HCT116 (cell line): ENCODE measurements at regions not wholly inside any gene's neighbourhood (a gene's known extent, or its start where the extent isn't known, plus 50 kb on each side); places are given as distances from the start of the nearest gene placed in this dataset.

ENCODE experiments used
- ATAC-seq: fragments of 200-7000 bp; cut with Tn5 transposase; 2 replicates; pipeline ENCODE4 v1.9.1; 2020; ENCODE audit warnings: mild to moderate bottlenecking, moderate library complexity
- BruUV-seq: library from RNA; stranded (reverse); fragments of 400-500 nt; replicated peaks from 2 replicates; lab custom pipeline; 2021; lab: Mats Ljungman, UMichigan
- CTCF ChIA-PET: fragments of 300-600 bp; sonication (Branson Sonifier 250); formaldehyde crosslinking; loops from one replicate; lab custom pipeline; 2021; ENCODE audit warnings: antibody characterized with exemption; lab: Charles Lee
- POLR2A ChIA-PET: fragments of 300-600, 350-600 bp; sonication (Branson Sonifier 250); formaldehyde crosslinking; loops from one replicate; lab custom pipeline; 2021; ENCODE audit warnings: antibody characterized with exemption; lab: Charles Lee
- RAD21 ChIA-PET, 2 experiments: fragments of 300-600 bp; sonication (Branson Sonifier 250); formaldehyde crosslinking; loops; one replicate each; lab custom pipeline; 2023; ENCODE audit warnings: low total read pairs in 2 of 2; ENCODE audit not compliant: uncharacterized antibody in 2 of 2, unreplicated experiment in 2 of 2, low non-redundant PET in 1 of 2; lab: Charles Lee
- DNase-seq: peaks from one replicate; pipeline ENCODE4 v3.0.0-alpha.2; 2010; ENCODE audit warnings: low read depth, low spot score
- H2AFZ ChIP-seq: fragments of 200-600 bp; shearing (Covaris generic), sonication (generic); 2 replicates; pipeline ENCODE4 v1.6.1; 2017; ENCODE audit warnings: low read depth, mixed run types, mixed read lengths, antibody characterized with exemption, low read length; ENCODE audit not compliant: poor library complexity, severe bottlenecking
- H3K27ac ChIP-seq: 2 replicates; pipeline ENCODE4 v1.5.1; 2012; ENCODE audit warnings: low read depth, low read length
- H3K27me3 ChIP-seq: fragments of 200-600 bp; sonication (generic); 2 replicates; pipeline ENCODE4 v1.6.1; 2016; ENCODE audit warnings: mixed run types, low read length, mixed read lengths; ENCODE audit not compliant: insufficient read depth
- H3K36me3 ChIP-seq, 2 experiments: fragments of 200-500 bp in 1 of 2; fragments of 200-600 bp in 1 of 2; sonication (Bioruptor generic) in 1 of 2; sonication (generic) in 1 of 2; 2 replicates each; pipeline versions ENCODE4 v1.5.1 to v1.6.1; 2014 to 2016; ENCODE audit warnings: low read length in 2 of 2, inconsistent platforms in 1 of 2, mixed read lengths in 1 of 2, mixed run types in 1 of 2; ENCODE audit not compliant: insufficient read depth in 2 of 2, control insufficient read depth in 1 of 2
- H3K4me1 ChIP-seq, 2 experiments: fragments of 200-600 bp in 1 of 2; sonication (generic) in 1 of 2; 2 replicates each; pipeline versions ENCODE4 v1.5.1 to v1.6.1; 2012 to 2017; ENCODE audit warnings: low read length in 2 of 2, inconsistent platforms in 1 of 2, mild to moderate bottlenecking in 1 of 2, mixed read lengths in 1 of 2, mixed run types in 1 of 2, moderate library complexity in 1 of 2; ENCODE audit not compliant: insufficient read depth in 2 of 2, control insufficient read depth in 1 of 2
- H3K4me2 ChIP-seq: fragments of 200-600 bp; sonication (generic); 2 replicates; pipeline ENCODE4 v1.6.1; 2017; ENCODE audit warnings: mixed run types, low read length, mixed read lengths
- H3K4me3 ChIP-seq, 2 experiments: fragments of 200-600 bp in 1 of 2; sonication (generic) in 1 of 2; replicated peaks in 1 of 2; 2 replicates each; pipeline ENCODE4 v1.5.1; 2011 to 2016; ENCODE audit warnings: low read length in 2 of 2, control low read depth in 1 of 2, low read depth in 1 of 2, mild to moderate bottlenecking in 1 of 2, mixed read lengths in 1 of 2, mixed run types in 1 of 2
- H3K79me2 ChIP-seq: fragments of 200-600 bp; sonication (generic); 2 replicates; pipeline ENCODE4 v1.6.1; 2017; ENCODE audit warnings: mild to moderate bottlenecking, mixed run types, low read length, moderate library complexity, mixed read lengths; ENCODE audit not compliant: insufficient read depth
- H3K9ac ChIP-seq: fragments of 200-600 bp; sonication (generic); 2 replicates; pipeline ENCODE4 v1.6.1; 2016; ENCODE audit warnings: low read length, mixed read lengths
- H3K9me2 ChIP-seq: fragments of 200-600 bp; sonication (generic), shearing (Covaris generic); 2 replicates; pipeline ENCODE4 v1.6.1; 2017; ENCODE audit warnings: mixed run types, mild to moderate bottlenecking, moderate library complexity; ENCODE audit not compliant: insufficient read depth
- H3K9me3 ChIP-seq, 2 experiments: fragments of 200-500 bp in 1 of 2; fragments of 200-600 bp in 1 of 2; sonication (Bioruptor generic) in 1 of 2; sonication (generic) in 1 of 2; 2 replicates each; pipeline ENCODE4 v1.6.1; 2014 to 2017; ENCODE audit warnings: low read length in 2 of 2, mixed read lengths in 2 of 2, inconsistent platforms in 1 of 2, low read depth in 1 of 2, mild to moderate bottlenecking in 1 of 2, mixed run types in 1 of 2, moderate library complexity in 1 of 2; ENCODE audit not compliant: control insufficient read depth in 1 of 2, insufficient read depth in 1 of 2
- H4K20me1 ChIP-seq: fragments of 200-600 bp; sonication (generic), shearing (Covaris generic); 2 replicates; pipeline ENCODE4 v1.6.1; 2017; ENCODE audit warnings: mixed run types, mild to moderate bottlenecking, moderate library complexity; ENCODE audit not compliant: insufficient read depth
- CEBPB ChIP-seq: IDR thresholded peaks from 2 replicates; pipeline ENCODE4 v1.6.1; 2012; ENCODE audit warnings: low read depth
- ELF1 ChIP-seq: IDR thresholded peaks from 2 replicates; pipeline ENCODE4 v1.6.1; 2012; ENCODE audit warnings: low read depth, borderline replicate concordance
- EZH2 ChIP-seq: fragments of 200-600 bp; sonication (generic); IDR thresholded peaks from 2 replicates; pipeline ENCODE4 v1.6.1; 2017; ENCODE audit warnings: antibody characterized with exemption, mixed run types
- EZH2phosphoT487 ChIP-seq: fragments of 200-600 bp; IDR thresholded peaks from 2 replicates; pipeline ENCODE4 v1.6.1; 2018; ENCODE audit warnings: antibody characterized with exemption, borderline replicate concordance
- FOSL1 ChIP-seq: IDR thresholded peaks from 2 replicates; pipeline ENCODE4 v1.6.1; 2012; ENCODE audit warnings: low read depth
- JUND ChIP-seq: IDR thresholded peaks from 2 replicates; pipeline ENCODE4 v1.6.1; 2012
- POLR2A ChIP-seq: IDR thresholded peaks from 2 replicates; pipeline ENCODE4 v1.7.0; 2011; ENCODE audit warnings: borderline replicate concordance; ENCODE audit not compliant: insufficient read depth, insufficient read length; ENCODE audit errors: extremely low read depth
- POLR2AphosphoS5 ChIP-seq: IDR thresholded peaks from 2 replicates; pipeline ENCODE4 v1.6.1; 2011; ENCODE audit warnings: mild to moderate bottlenecking, low read depth, low read length, moderate library complexity
- RAD21 ChIP-seq: IDR thresholded peaks from 2 replicates; pipeline ENCODE4 v1.6.1; 2012; ENCODE audit warnings: low read depth, mild to moderate bottlenecking
- SIN3A ChIP-seq: IDR thresholded peaks from 2 replicates; pipeline ENCODE4 v1.6.1; 2012; ENCODE audit warnings: low read depth
- SP1 ChIP-seq: IDR thresholded peaks from 2 replicates; pipeline ENCODE4 v1.6.1; 2012; ENCODE audit warnings: low read depth
- SRF ChIP-seq: IDR thresholded peaks from 2 replicates; pipeline ENCODE4 v1.6.1; 2012; ENCODE audit warnings: low read depth
- TCF7L2 ChIP-seq: IDR thresholded peaks from 2 replicates; pipeline ENCODE4 v1.7.0; 2011; ENCODE audit warnings: borderline replicate concordance, inconsistent platforms; ENCODE audit not compliant: insufficient read depth, insufficient read length; ENCODE audit errors: extremely low read depth
- YY1 ChIP-seq: IDR thresholded peaks from 2 replicates; pipeline ENCODE4 v1.6.1; 2011; ENCODE audit warnings: low read length, low read depth, moderate library complexity, mild to moderate bottlenecking; ENCODE audit not compliant: insufficient replicate concordance; ENCODE audit errors: extremely low read depth
- ZNF274 ChIP-seq: fragments of 200-500 bp; sonication (Bioruptor generic); IDR thresholded peaks from 2 replicates; pipeline ENCODE4 v1.6.1; 2014; ENCODE audit warnings: mild to moderate bottlenecking, low read depth, low read length, inconsistent platforms
- intact Hi-C: fragments of 100-400 bp; cut with micrococcal nuclease; formaldehyde crosslinking; loops from 2 replicates; pipeline ENCODE4 v1.10.0; 2022
- TF ChIP-seq, protein P1 (sequence below), 3 experiments: fragments of 200-600 bp in 1 of 3; sonication (generic) in 1 of 3; IDR thresholded peaks in 2 of 3; conservative IDR thresholded peaks in 1 of 3; 2 replicates each; pipeline ENCODE4 v1.5.1; 2012 to 2017; ENCODE audit warnings: low read depth in 2 of 3, low read length in 2 of 3, antibody characterized with exemption in 1 of 3, borderline replicate concordance in 1 of 3, control low read depth in 1 of 3, mild to moderate bottlenecking in 1 of 3, mixed read lengths in 1 of 3, mixed run types in 1 of 3, moderate library complexity in 1 of 3; ENCODE audit not compliant: insufficient read depth in 1 of 3
- TF ChIP-seq, protein P2 (sequence below): IDR thresholded peaks from 2 replicates; pipeline ENCODE4 v1.6.1; 2012
- TF ChIP-seq, protein P3 (sequence below): IDR thresholded peaks from 2 replicates; pipeline ENCODE4 v1.6.1; 2012
- TF ChIP-seq, protein P4 (sequence below): IDR thresholded peaks from 2 replicates; pipeline ENCODE4 v1.6.1; 2012; ENCODE audit warnings: low read depth
- TF ChIP-seq, protein P5 (sequence below): IDR thresholded peaks from 2 replicates; pipeline ENCODE4 v1.6.1; 2011; ENCODE audit warnings: mild to moderate bottlenecking, low read length, moderate library complexity; ENCODE audit not compliant: insufficient replicate concordance; ENCODE audit errors: extremely low read depth

DNA sequence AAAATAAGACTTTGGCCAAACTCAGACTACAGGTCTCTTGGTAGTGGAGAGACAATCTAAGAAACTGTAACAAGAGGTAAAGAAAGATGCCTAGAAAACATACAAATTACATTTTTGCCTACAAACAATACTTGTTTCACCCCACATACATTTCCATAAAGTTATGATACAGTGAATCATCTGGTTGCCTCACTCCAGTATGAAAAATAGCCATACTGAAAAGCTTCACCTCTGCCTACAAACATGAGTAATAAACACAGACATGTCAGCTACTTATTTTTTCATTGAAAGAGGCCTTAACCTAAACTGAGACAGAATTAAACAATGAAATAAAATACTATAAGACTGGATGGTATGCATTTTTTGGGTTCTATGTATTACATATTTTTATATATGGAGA is 1463.0 kb downstream of the FAM181B start:
- RAD21 ChIA-PET: no interaction called here
- no peaks in the 10 kb centered on the region; a peak in 3 of 4 replicates for H3K9me3 ChIP-seq
- no peaks in the 10 kb centered on the region for H3K79me2 ChIP-seq
- no peak overlapping the region for H3K27ac ChIP-seq
- H3K4me2 ChIP-seq: no peak overlapping the region
- H3K4me1 ChIP-seq: no peaks in the 10 kb centered on the region
- POLR2A ChIA-PET: no interaction called here
- TF ChIP-seq SRF (no peak), RAD21 (no peak), YY1 (no peak), CEBPB (no peak), SIN3A (no peak), POLR2A (no peak), JUND (no peak), EZH2 (no peak), SP1 (no peak), EZH2phosphoT487 (no peak), ELF1 (no peak), ZNF274 (no peak), POLR2AphosphoS5 (no peak), FOSL1 (no peak), TCF7L2 (no peak)
- TF ChIP-seq, protein P1, sequence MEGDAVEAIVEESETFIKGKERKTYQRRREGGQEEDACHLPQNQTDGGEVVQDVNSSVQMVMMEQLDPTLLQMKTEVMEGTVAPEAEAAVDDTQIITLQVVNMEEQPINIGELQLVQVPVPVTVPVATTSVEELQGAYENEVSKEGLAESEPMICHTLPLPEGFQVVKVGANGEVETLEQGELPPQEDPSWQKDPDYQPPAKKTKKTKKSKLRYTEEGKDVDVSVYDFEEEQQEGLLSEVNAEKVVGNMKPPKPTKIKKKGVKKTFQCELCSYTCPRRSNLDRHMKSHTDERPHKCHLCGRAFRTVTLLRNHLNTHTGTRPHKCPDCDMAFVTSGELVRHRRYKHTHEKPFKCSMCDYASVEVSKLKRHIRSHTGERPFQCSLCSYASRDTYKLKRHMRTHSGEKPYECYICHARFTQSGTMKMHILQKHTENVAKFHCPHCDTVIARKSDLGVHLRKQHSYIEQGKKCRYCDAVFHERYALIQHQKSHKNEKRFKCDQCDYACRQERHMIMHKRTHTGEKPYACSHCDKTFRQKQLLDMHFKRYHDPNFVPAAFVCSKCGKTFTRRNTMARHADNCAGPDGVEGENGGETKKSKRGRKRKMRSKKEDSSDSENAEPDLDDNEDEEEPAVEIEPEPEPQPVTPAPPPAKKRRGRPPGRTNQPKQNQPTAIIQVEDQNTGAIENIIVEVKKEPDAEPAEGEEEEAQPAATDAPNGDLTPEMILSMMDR (IDR thresholded peaks at IDR 0.05 in 2 of 3, conservative IDR thresholded peaks at IDR 0.05 in 1 of 3; ENCODE audit: borderline replicate concordance in 1 of 3, insufficient read depth in 1 of 3, low read depth in 2 of 3, low read length in 2 of 3): no peak
- TF ChIP-seq, protein P2, sequence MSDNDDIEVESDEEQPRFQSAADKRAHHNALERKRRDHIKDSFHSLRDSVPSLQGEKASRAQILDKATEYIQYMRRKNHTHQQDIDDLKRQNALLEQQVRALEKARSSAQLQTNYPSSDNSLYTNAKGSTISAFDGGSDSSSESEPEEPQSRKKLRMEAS: no peak
- TF ChIP-seq, protein P3, sequence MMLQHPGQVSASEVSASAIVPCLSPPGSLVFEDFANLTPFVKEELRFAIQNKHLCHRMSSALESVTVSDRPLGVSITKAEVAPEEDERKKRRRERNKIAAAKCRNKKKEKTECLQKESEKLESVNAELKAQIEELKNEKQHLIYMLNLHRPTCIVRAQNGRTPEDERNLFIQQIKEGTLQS: no peak
- TF ChIP-seq, protein P4, sequence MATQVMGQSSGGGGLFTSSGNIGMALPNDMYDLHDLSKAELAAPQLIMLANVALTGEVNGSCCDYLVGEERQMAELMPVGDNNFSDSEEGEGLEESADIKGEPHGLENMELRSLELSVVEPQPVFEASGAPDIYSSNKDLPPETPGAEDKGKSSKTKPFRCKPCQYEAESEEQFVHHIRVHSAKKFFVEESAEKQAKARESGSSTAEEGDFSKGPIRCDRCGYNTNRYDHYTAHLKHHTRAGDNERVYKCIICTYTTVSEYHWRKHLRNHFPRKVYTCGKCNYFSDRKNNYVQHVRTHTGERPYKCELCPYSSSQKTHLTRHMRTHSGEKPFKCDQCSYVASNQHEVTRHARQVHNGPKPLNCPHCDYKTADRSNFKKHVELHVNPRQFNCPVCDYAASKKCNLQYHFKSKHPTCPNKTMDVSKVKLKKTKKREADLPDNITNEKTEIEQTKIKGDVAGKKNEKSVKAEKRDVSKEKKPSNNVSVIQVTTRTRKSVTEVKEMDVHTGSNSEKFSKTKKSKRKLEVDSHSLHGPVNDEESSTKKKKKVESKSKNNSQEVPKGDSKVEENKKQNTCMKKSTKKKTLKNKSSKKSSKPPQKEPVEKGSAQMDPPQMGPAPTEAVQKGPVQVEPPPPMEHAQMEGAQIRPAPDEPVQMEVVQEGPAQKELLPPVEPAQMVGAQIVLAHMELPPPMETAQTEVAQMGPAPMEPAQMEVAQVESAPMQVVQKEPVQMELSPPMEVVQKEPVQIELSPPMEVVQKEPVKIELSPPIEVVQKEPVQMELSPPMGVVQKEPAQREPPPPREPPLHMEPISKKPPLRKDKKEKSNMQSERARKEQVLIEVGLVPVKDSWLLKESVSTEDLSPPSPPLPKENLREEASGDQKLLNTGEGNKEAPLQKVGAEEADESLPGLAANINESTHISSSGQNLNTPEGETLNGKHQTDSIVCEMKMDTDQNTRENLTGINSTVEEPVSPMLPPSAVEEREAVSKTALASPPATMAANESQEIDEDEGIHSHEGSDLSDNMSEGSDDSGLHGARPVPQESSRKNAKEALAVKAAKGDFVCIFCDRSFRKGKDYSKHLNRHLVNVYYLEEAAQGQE: no peak
- TF ChIP-seq, protein P5, sequence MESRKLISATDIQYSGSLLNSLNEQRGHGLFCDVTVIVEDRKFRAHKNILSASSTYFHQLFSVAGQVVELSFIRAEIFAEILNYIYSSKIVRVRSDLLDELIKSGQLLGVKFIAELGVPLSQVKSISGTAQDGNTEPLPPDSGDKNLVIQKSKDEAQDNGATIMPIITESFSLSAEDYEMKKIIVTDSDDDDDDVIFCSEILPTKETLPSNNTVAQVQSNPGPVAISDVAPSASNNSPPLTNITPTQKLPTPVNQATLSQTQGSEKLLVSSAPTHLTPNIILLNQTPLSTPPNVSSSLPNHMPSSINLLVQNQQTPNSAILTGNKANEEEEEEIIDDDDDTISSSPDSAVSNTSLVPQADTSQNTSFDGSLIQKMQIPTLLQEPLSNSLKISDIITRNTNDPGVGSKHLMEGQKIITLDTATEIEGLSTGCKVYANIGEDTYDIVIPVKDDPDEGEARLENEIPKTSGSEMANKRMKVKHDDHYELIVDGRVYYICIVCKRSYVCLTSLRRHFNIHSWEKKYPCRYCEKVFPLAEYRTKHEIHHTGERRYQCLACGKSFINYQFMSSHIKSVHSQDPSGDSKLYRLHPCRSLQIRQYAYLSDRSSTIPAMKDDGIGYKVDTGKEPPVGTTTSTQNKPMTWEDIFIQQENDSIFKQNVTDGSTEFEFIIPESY: no peak
- H3K27me3 ChIP-seq: no peaks in the 10 kb centered on the region
- no peaks in the 10 kb centered on the region for H4K20me1 ChIP-seq
- no TSS peak for BruUV-seq
- no peaks in the 10 kb centered on the region for H3K36me3 ChIP-seq
- H2AFZ ChIP-seq: no peak overlapping the region
- no peak overlapping the region for H3K4me3 ChIP-seq
- CTCF ChIA-PET: no interaction called here
- intact Hi-C loops: no loop called here
- no peak overlapping the region for H3K9ac ChIP-seq
- no peak for DNase-seq
- H3K9me2 ChIP-seq: no peaks in the 10 kb centered on the region
- no peak for ATAC-seq
